GM12878 (cell line): ENCODE measurements at regions not wholly inside any gene's neighbourhood (a gene's known extent, or its start where the extent isn't known, plus 50 kb on each side); places are given as distances from the start of the nearest gene placed in this dataset.

Experiments
- ATAC-seq: fragments of 200-7000 bp; cut with Tn5 transposase; 3 replicates; pipeline ENCODE4 v1.9.1; 2020; ENCODE audit warnings: mild to moderate bottlenecking, moderate library complexity
- BruUV-seq: library from RNA; stranded (reverse); fragments of 400-500 nt; replicated peaks from 2 replicates; lab custom pipeline; 2021; lab: Mats Ljungman, UMichigan
- CTCF ChIA-PET: fragments of 300-600 bp; sonication (Branson Sonifier 250); formaldehyde crosslinking; extraction: SDS; loops from one replicate; lab custom pipeline; 2021; ENCODE audit warnings: inconsistent platforms; lab: Yijun Ruan, JAX
- POLR2A ChIA-PET: fragments of 350-600 bp; formaldehyde crosslinking; extraction: SDS; loops from one replicate; lab custom pipeline; 2021; ENCODE audit warnings: inconsistent platforms; lab: Charles Lee
- RAD21 ChIA-PET: fragments of 300-600 bp; sonication (Branson Sonifier 250); formaldehyde crosslinking; loops from one replicate; lab custom pipeline; 2023; ENCODE audit warnings: antibody characterized with exemption; ENCODE audit not compliant: unreplicated experiment; lab: Charles Lee
- SMC1A ChIA-PET: fragments of 300-600 bp; sonication (Branson Sonifier 250); formaldehyde crosslinking; loops from one replicate; lab custom pipeline; 2023; ENCODE audit not compliant: unreplicated experiment, uncharacterized antibody; lab: Charles Lee
- DNase-seq: peaks from one replicate; pipeline ENCODE4 v3.0.0-alpha.2; 2011; ENCODE audit warnings: low read depth, low spot score
- FAIRE-seq: peaks from 3 replicates; lab custom pipeline; 2011; peaks lifted over from hg19 to GRCh38; lab: Jason Lieb, UNC
- H2AFZ ChIP-seq: 2 replicates; pipeline ENCODE4 v1.6.0; 2011; ENCODE audit warnings: low read depth, low read length, control low read depth; ENCODE audit not compliant: control insufficient read depth
- H3K27ac ChIP-seq: 2 replicates; pipeline ENCODE4 v1.5.1; 2011; ENCODE audit warnings: control low read depth; ENCODE audit not compliant: control insufficient read depth, insufficient read depth
- H3K27me3 ChIP-seq, 2 experiments: replicated peaks in 1 of 2; 2 replicates each; pipeline versions ENCODE4 v1.6.0 to v1.6.1; 2011; ENCODE audit warnings: low read length in 1 of 2; ENCODE audit not compliant: control insufficient read depth in 2 of 2, insufficient read depth in 2 of 2
- H3K36me3 ChIP-seq, 2 experiments: 2 replicates each; pipeline ENCODE4 v1.5.1; 2011; ENCODE audit warnings: low read length in 1 of 2; ENCODE audit not compliant: control insufficient read depth in 2 of 2, insufficient read depth in 2 of 2
- H3K4me1 ChIP-seq: 2 replicates; pipeline ENCODE4 v1.6.1; 2011; ENCODE audit warnings: mild to moderate bottlenecking, low read length, moderate library complexity, mixed read lengths; ENCODE audit not compliant: control insufficient read depth, insufficient read depth
- H3K4me2 ChIP-seq: 2 replicates; pipeline ENCODE4 v1.6.0; 2011; ENCODE audit warnings: control low read depth; ENCODE audit not compliant: control insufficient read depth, insufficient read depth
- H3K4me3 ChIP-seq: fragments of 200-600 bp; sonication (generic); 2 replicates; pipeline ENCODE4 v1.5.1; 2016
- H3K79me2 ChIP-seq: 2 replicates; pipeline ENCODE4 v1.6.0; 2011; ENCODE audit warnings: low read length; ENCODE audit not compliant: control insufficient read depth, insufficient read depth
- H3K9ac ChIP-seq: 2 replicates; pipeline ENCODE4 v1.8.0; 2011; ENCODE audit warnings: low read length, control low read depth, mixed read lengths; ENCODE audit not compliant: control insufficient read depth, insufficient read depth
- H3K9me3 ChIP-seq: replicated peaks from 3 replicates; pipeline ENCODE4 v1.5.1; 2011; ENCODE audit warnings: mild to moderate bottlenecking, low read length; ENCODE audit not compliant: control insufficient read depth, insufficient read depth
- H4K20me1 ChIP-seq: 2 replicates; pipeline ENCODE4 v1.6.0; 2011; ENCODE audit not compliant: control insufficient read depth, insufficient read depth
- GABPA ChIP-seq: IDR thresholded peaks from 2 replicates; pipeline ENCODE4 v1.6.1; 2014; ENCODE audit warnings: antibody characterized with exemption, low read depth, mild to moderate bottlenecking, inconsistent platforms
- MTA2 ChIP-seq: fragments of 450-650 bp; IDR thresholded peaks from 2 replicates; pipeline ENCODE4 v1.6.1; 2016; ENCODE audit warnings: low read depth, mild to moderate bottlenecking, moderate library complexity
- NRF1 ChIP-seq: conservative IDR thresholded peaks from 2 replicates; pipeline ENCODE4 v1.6.1; 2011; ENCODE audit warnings: mild to moderate bottlenecking, low read depth, low read length, improper control_type of control experiment
- PAX8 ChIP-seq: fragments of 450-650 bp; IDR thresholded peaks from 2 replicates; pipeline ENCODE4 v1.6.1; 2017; ENCODE audit warnings: mild to moderate bottlenecking, moderate library complexity
- POU2F2 ChIP-seq: IDR thresholded peaks from 3 replicates; pipeline ENCODE4 v1.6.1; 2011; ENCODE audit warnings: low read depth, mild to moderate bottlenecking, low read length, borderline replicate concordance
- RB1 ChIP-seq: fragments of 450-650 bp; formaldehyde crosslinking; IDR thresholded peaks from 2 replicates; pipeline ENCODE4 v1.6.1; 2017; ENCODE audit warnings: mild to moderate bottlenecking, borderline replicate concordance
- RBBP5 ChIP-seq: fragments of 200-600 bp; sonication (generic); conservative IDR thresholded peaks from 2 replicates; pipeline ENCODE4 v1.6.1; 2016
- SMAD5 ChIP-seq: IDR thresholded peaks from 2 replicates; pipeline ENCODE4 v1.6.1; 2016; ENCODE audit warnings: antibody characterized with exemption, low read depth
- SP1 ChIP-seq: IDR thresholded peaks from one replicate; pipeline ENCODE4 v1.6.1; 2011; ENCODE audit warnings: low read depth, low read length
- STAT3 ChIP-seq: IDR thresholded peaks from 2 replicates; pipeline ENCODE4 v1.6.1; 2011; ENCODE audit warnings: low read depth, low read length, improper control_type of control experiment
- TCF7 ChIP-seq: IDR thresholded peaks from 2 replicates; pipeline ENCODE4 v1.6.1; 2014; ENCODE audit warnings: antibody characterized with exemption, borderline replicate concordance
- WRNIP1 ChIP-seq: IDR thresholded peaks from 2 replicates; pipeline ENCODE4 v1.6.1; 2011; ENCODE audit warnings: low read depth, low read length, improper control_type of control experiment, borderline replicate concordance
- WGBS: methylation state at CpG from one replicate; pipeline ENCODE4 v1.1.6; 2016; ENCODE audit warnings: low lambda C conversion rate; ENCODE audit not compliant: insufficient replicate concordance, insufficient coverage; ENCODE audit errors: missing lambda C conversion rate; 5-methylcytosine and 5-hydroxymethylcytosine counted together
- in situ Hi-C: fragments of 300-500 bp; cut with MboI; formaldehyde crosslinking; loops from 9 replicates; pipeline ENCODE4 v1.14.3; 2018; ENCODE audit warnings: mixed read lengths
- intact Hi-C: fragments of 100-400 bp; cut with micrococcal nuclease; formaldehyde crosslinking; loops from one replicate; pipeline ENCODE4 v1.14.2; 2022; ENCODE audit not compliant: unreplicated experiment
- TF ChIP-seq, protein P1 (sequence below): IDR thresholded peaks from 2 replicates; pipeline ENCODE4 v1.6.1; 2012; ENCODE audit warnings: low read length, inconsistent platforms
- TF ChIP-seq, protein P2 (sequence below): fragments of 450-650 bp; IDR thresholded peaks from 2 replicates; pipeline ENCODE4 v1.6.1; 2018; ENCODE audit warnings: borderline replicate concordance, mild to moderate bottlenecking; ENCODE audit not compliant: partially characterized antibody

DNA sequence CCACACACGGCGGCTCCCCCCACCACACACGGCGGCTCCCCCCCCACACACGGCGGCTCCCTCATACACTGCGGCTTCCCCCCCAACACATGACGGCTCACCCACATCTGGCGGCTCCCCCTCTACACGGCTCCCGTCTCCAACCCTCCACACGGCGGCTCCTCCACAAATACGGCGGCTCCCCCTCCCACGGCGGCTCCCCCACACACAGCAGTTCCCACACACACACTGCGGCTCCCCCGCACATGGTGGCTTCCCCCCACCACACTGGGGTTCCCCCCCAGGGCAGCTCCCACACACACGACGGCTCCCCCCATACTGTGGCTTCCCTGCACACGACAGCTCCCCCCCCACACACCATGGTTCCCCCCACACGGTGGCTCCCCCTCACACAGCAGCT is 98.0 kb downstream of the TTLL2 start:
- RAD21 ChIA-PET, result no interaction called here
- H4K20me1 ChIP-seq, result no peaks in the 10 kb centered on the region
- DNase-seq (no peak), FAIRE-seq (no peak), ATAC-seq (no peak)
- TF ChIP-seq, protein P1, sequence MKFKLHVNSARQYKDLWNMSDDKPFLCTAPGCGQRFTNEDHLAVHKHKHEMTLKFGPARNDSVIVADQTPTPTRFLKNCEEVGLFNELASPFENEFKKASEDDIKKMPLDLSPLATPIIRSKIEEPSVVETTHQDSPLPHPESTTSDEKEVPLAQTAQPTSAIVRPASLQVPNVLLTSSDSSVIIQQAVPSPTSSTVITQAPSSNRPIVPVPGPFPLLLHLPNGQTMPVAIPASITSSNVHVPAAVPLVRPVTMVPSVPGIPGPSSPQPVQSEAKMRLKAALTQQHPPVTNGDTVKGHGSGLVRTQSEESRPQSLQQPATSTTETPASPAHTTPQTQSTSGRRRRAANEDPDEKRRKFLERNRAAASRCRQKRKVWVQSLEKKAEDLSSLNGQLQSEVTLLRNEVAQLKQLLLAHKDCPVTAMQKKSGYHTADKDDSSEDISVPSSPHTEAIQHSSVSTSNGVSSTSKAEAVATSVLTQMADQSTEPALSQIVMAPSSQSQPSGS, result no peak
- TF ChIP-seq RB1 (no peak), SP1 (no peak), TCF7 (no peak), SMAD5 (no peak), PAX8 (no peak), STAT3 (no peak), NRF1 (no peak)
- H3K4me3 ChIP-seq, result no peak overlapping the region
- BruUV-seq, result no TSS peak
- no peak overlapping the region for H3K9ac ChIP-seq
- SMC1A ChIA-PET, result no interaction called here
- intact Hi-C loops, result no loop called here
- H3K9me3 ChIP-seq, result no peaks in the 10 kb centered on the region; the same call in 2 of the 3 replicates
- no peak overlapping the region for H3K27ac ChIP-seq
- no peak overlapping the region for H2AFZ ChIP-seq
- no peaks in the 10 kb centered on the region for H3K79me2 ChIP-seq
- H3K4me2 ChIP-seq, result no peak overlapping the region
- in situ Hi-C loops, result no loop called here
- H3K4me1 ChIP-seq, result no peaks in the 10 kb centered on the region
- H3K36me3 ChIP-seq, result no peaks in the 10 kb centered on the region
- CTCF ChIA-PET, result no interaction called here
- H3K27me3 ChIP-seq, result no peaks in the 10 kb centered on the region
- no CpG with 5 or more reads among the region's 23 CpGs for WGBS
- POLR2A ChIA-PET, result no interaction called here

DNA sequence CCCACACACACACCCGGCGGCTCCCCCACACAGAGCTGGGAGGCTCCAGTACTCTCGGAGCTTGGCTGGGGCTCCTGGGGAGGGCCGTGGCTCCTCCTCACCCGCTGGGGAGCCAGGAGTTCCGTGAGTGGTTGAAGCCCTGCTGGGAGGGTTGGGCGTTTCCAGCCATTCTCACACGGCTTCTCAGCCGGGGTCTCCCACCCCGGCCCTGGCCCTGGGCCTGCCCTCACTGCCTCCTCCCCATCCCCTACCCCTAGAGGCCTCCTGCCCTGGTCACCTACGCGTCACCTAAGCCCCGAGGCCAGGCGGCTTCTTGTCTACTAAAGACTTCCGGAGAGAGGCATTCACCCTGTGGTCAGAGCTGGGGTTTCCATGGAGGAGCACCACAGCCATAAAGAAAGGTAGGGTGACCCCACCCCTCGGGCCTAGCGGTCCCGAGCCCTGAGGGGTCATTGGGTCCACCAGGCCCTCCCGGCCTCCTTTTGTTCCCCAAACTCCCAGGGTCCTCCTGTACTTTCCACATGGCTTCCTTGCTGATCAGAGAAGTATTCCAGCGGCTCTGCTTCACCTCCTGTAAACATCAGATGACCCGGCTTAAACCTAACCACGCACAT is 99.3 kb downstream of the TTLL2 start:
- Histone ChIP-seq H3K9ac (no peak overlapping the region), H3K9me3 (no peaks in the 10 kb centered on the region; the same call in 2 of the 3 replicates), H3K27ac (no peak overlapping the region), H3K27me3 (no peaks in the 10 kb centered on the region), H3K4me1 (no peaks in the 10 kb centered on the region), H3K4me2 (no peak overlapping the region), H2AFZ (no peak overlapping the region), H3K79me2 (no peaks in the 10 kb centered on the region), H4K20me1 (no peaks in the 10 kb centered on the region), H3K36me3 (no peaks in the 10 kb centered on the region), H3K4me3 (no peak overlapping the region)
- 48% methylated on average over 18 of the region's 22 CpGs for whole genome bisulfite sequencing
- ChIA-PET SMC1A (no interaction called here), RAD21 (no interaction called here), POLR2A (no interaction called here), CTCF (no interaction called here)
- no peak for ATAC-seq
- no TSS peak for BruUV-seq
- intact Hi-C loops (no loop called here), in situ Hi-C loops (no loop called here)
- TF ChIP-seq RBBP5, result no peak
- no peak for TF ChIP-seq WRNIP1
- TF ChIP-seq GABPA, result no peak
- TF ChIP-seq, protein P2, sequence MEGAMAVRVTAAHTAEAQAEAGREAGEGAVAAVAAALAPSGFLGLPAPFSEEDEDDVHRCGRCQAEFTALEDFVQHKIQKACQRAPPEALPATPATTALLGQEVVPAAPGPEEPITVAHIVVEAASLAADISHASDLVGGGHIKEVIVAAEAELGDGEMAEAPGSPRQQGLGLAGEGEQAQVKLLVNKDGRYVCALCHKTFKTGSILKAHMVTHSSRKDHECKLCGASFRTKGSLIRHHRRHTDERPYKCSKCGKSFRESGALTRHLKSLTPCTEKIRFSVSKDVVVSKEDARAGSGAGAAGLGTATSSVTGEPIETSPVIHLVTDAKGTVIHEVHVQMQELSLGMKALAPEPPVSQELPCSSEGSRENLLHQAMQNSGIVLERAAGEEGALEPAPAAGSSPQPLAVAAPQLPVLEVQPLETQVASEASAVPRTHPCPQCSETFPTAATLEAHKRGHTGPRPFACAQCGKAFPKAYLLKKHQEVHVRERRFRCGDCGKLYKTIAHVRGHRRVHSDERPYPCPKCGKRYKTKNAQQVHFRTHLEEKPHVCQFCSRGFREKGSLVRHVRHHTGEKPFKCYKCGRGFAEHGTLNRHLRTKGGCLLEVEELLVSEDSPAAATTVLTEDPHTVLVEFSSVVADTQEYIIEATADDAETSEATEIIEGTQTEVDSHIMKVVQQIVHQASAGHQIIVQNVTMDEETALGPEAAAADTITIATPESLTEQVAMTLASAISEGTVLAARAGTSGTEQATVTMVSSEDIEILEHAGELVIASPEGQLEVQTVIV, result no peak
- no peak for TF ChIP-seq POU2F2
- TF ChIP-seq MTA2, result no peak
- FAIRE-seq, result no peak
- no peak for DNase-seq
